Adipose tissue (tissue), 3 donors: ENCODE measurements at regions not wholly inside any gene's neighbourhood (a gene's known extent, or its start where the extent isn't known, plus 50 kb on each side); places are given as distances from the start of the nearest gene placed in this dataset.

Experiments used
- H3K27ac ChIP-seq: one replicate; pipeline ENCODE4 v1.5.1; 2013; ENCODE audit warnings: low read depth, low read length
- WGBS, 3 donors: extraction: QIAGEN DNeasy Blood & Tissue Kit; methylation state at CpG; one replicate each; pipeline ENCODE4 v1.1.7; 2013; 5-methylcytosine and 5-hydroxymethylcytosine counted together
- donor health status: healthy with polysubstance abuse.
- donor health status: Bipolar disorder and iron deficiency.
- donor health status: healthy.

- H3K27ac ChIP-seq, result no peak overlapping the region
- WGBS, 3 donors, result 77 to 89% (median 84%) methylated on average over 8 of the region's 8 CpGs
Observed at GRCh38 chr13:109615721-109616420, 170.5 kb downstream of the IRS2 start.

- H3K27ac ChIP-seq, result no peak overlapping the region
- 66 to 87% (median 84%) methylated on average over 3 of the region's 3 CpGs for WGBS, 3 donors
Observed at GRCh38 chr13:109611912-109612691, 174.3 kb downstream of the IRS2 start.

- WGBS, 3 donors, result 51 to 63% (median 59%) methylated on average over 4 of the region's 4 CpGs
- no peak overlapping the region for H3K27ac ChIP-seq
Observed at GRCh38 chr13:109610517-109610916, 175.9 kb downstream of the IRS2 start.

- WGBS, 3 donors, result 85 to 89% (median 88%) methylated on average over 3 of the region's 3 CpGs
- H3K27ac ChIP-seq, result no peak overlapping the region
Observed at GRCh38 chr13:109608503-109608902, 177.9 kb downstream of the IRS2 start.

GRCh38 chr13:109608059-109608458 lies 178.3 kb downstream of the IRS2 start:
- 91 to 96% (median 95%) methylated on average over 3 of the region's 3 CpGs for WGBS, 3 donors
- H3K27ac ChIP-seq, result no peak overlapping the region

GRCh38 chr13:109606520-109606919 lies 179.9 kb downstream of the IRS2 start:
- 23 to 29% (median 25%) methylated on average over 2 of the region's 2 CpGs for WGBS, 3 donors
- H3K27ac ChIP-seq, result no peak overlapping the region

- H3K27ac ChIP-seq, result no peak overlapping the region
Observed at GRCh38 chr13:109605846-109606245, 180.5 kb downstream of the IRS2 start.

- WGBS, 3 donors, result 84 to 91% (median 85%) methylated on average over 4 of the region's 4 CpGs
- H3K27ac ChIP-seq, result no peak overlapping the region
Observed at GRCh38 chr13:109604894-109605293, 181.5 kb downstream of the IRS2 start.

GRCh38 chr13:109602356-109602755 lies 184.0 kb downstream of the IRS2 start:
- WGBS, 3 donors, result 65 to 83% (median 80%) methylated on average over 5 of the region's 5 CpGs
- H3K27ac ChIP-seq, result no peak overlapping the region

- H3K27ac ChIP-seq, result no peak overlapping the region
- WGBS, 3 donors, result 58 to 73% (median 72%) methylated on average over 11 of the region's 11 CpGs
Observed at GRCh38 chr13:109599901-109600657, 186.3 kb downstream of the IRS2 start.

- 55 to 64% (median 63%) methylated on average over 2 of the region's 2 CpGs for WGBS, 3 donors
- no peak overlapping the region for H3K27ac ChIP-seq
Observed at GRCh38 chr13:109595471-109595870, 190.9 kb downstream of the IRS2 start.

GRCh38 chr13:109593230-109593629 lies 193.2 kb downstream of the IRS2 start:
- 76 to 91% (median 85%) methylated on average over 3 of the region's 3 CpGs for whole genome bisulfite sequencing, 3 donors
- no peak overlapping the region for H3K27ac ChIP-seq

GRCh38 chr13:109592770-109593169 lies 193.6 kb downstream of the IRS2 start:
- H3K27ac ChIP-seq, result no peak overlapping the region
- WGBS, 3 donors, result 35 to 63% (median 60%) methylated on average over 4 of the region's 4 CpGs

GRCh38 chr13:109587689-109588088 lies 198.7 kb downstream of the IRS2 start:
- no peak overlapping the region for H3K27ac ChIP-seq

- WGBS, 3 donors, result 51 to 61% (median 57%) methylated on average over 9 of the region's 9 CpGs
- H3K27ac ChIP-seq, result no peak overlapping the region
Observed at GRCh38 chr13:109586509-109587346, 199.7 kb downstream of the IRS2 start.

GRCh38 chr13:109584844-109585361 lies 201.5 kb downstream of the IRS2 start:
- no peak overlapping the region for H3K27ac ChIP-seq
- 37 to 53% (median 51%) methylated on average over 5 of the region's 5 CpGs for WGBS, 3 donors

GRCh38 chr13:109577191-109577700 lies 209.1 kb downstream of the IRS2 start:
- 86 to 92% (median 89%) methylated on average over 2 of the region's 2 CpGs for WGBS, 3 donors
- no peak overlapping the region for H3K27ac ChIP-seq

GRCh38 chr13:109576331-109576813 lies 210.0 kb downstream of the IRS2 start:
- WGBS, 3 donors, result 41 to 85% (median 77%) methylated on average over 6 of the region's 6 CpGs
- H3K27ac ChIP-seq, result no peak overlapping the region
